HG03135 (cell line): ENCODE measurements at regions not wholly inside any gene's neighbourhood (a gene's known extent, or its start where the extent isn't known, plus 50 kb on each side); places are given as distances from the start of the nearest gene placed in this dataset.
"Not testable (repeated sequence)": the region's sequence is repeated elsewhere in the genome, so short reads cannot be mapped to it uniquely, and the experiment has no call there.

ENCODE experiments used
- ATAC-seq: cut with Tn5 transposase; IDR thresholded peaks from one replicate; pipeline ENCODE4 v1.9.1; 2021; ENCODE audit warnings: mild to moderate bottlenecking, moderate library complexity; ENCODE audit not compliant: unreplicated experiment

GRCh38 chr13:31515427-31515826 is 223.9 kb upstream of the RXFP2 start:
- no peak for ATAC-seq

GRCh38 chr13:31517599-31517998 is 221.7 kb upstream of the RXFP2 start:
- no peak for ATAC-seq

GRCh38 chr13:31518645-31519044 is 220.7 kb upstream of the RXFP2 start:
- ATAC-seq, result no peak

GRCh38 chr13:31521435-31521834 is 217.9 kb upstream of the RXFP2 start:
- ATAC-seq, result no peak

- ATAC-seq, result no peak
These were observed 216.9 kb upstream of the RXFP2 start for GRCh38 chr13:31522396-31522795.

- ATAC-seq, result no peak
These were observed 211.2 kb upstream of the RXFP2 start for GRCh38 chr13:31528176-31528575.

GRCh38 chr13:31528758-31529157 is 210.6 kb upstream of the RXFP2 start:
- no peak for ATAC-seq

GRCh38 chr13:31530922-31531321 is 208.4 kb upstream of the RXFP2 start:
- ATAC-seq, result no peak

GRCh38 chr13:31537052-31537451 is 202.3 kb upstream of the RXFP2 start:
- no peak for ATAC-seq

GRCh38 chr13:31538067-31539042 is 201.0 kb upstream of the RXFP2 start:
- ATAC-seq, result no peak

GRCh38 chr13:31540281-31540680 is 199.0 kb upstream of the RXFP2 start:
- ATAC-seq, result no peak

- no peak for ATAC-seq
These were observed 196.1 kb upstream of the RXFP2 start for GRCh38 chr13:31543190-31543589.

GRCh38 chr13:31545616-31546015 is 193.7 kb upstream of the RXFP2 start:
- no peak for ATAC-seq

- no peak for ATAC-seq
These were observed 182.9 kb upstream of the RXFP2 start for GRCh38 chr13:31556376-31556775.

- ATAC-seq, result not testable (repeated sequence)
These were observed 155.1 kb upstream of the RXFP2 start for GRCh38 chr13:31584221-31584620.

- ATAC-seq, result no peak
These were observed 151.5 kb upstream of the RXFP2 start for GRCh38 chr13:31587698-31588266.

- ATAC-seq, result no peak
These were observed 151.0 kb upstream of the RXFP2 start for GRCh38 chr13:31588316-31588715.

- ATAC-seq, result no peak
These were observed 150.4 kb upstream of the RXFP2 start for GRCh38 chr13:31588893-31589292.

- no peak for ATAC-seq
These were observed 147.6 kb upstream of the RXFP2 start for GRCh38 chr13:31591642-31592233.

GRCh38 chr13:31594056-31594455 is 145.3 kb upstream of the RXFP2 start:
- no peak for ATAC-seq

GRCh38 chr13:31595563-31595962 is 143.8 kb upstream of the RXFP2 start:
- no peak for ATAC-seq

- ATAC-seq, result no peak
These were observed 140.3 kb upstream of the RXFP2 start for GRCh38 chr13:31598990-31599389.
